GM21825 (cell line): ENCODE measurements at regions not wholly inside any gene's neighbourhood (a gene's known extent, or its start where the extent isn't known, plus 50 kb on each side); places are given as distances from the start of the nearest gene placed in this dataset.
"Not testable (repeated sequence)": the region's sequence is repeated elsewhere in the genome, so short reads cannot be mapped to it uniquely, and the experiment has no call there.

ENCODE experiments used
- ATAC-seq: cut with Tn5 transposase; IDR thresholded peaks from one replicate; pipeline ENCODE4 v1.9.1; 2021; ENCODE audit warnings: mild to moderate bottlenecking, moderate library complexity; ENCODE audit not compliant: unreplicated experiment

DNA sequence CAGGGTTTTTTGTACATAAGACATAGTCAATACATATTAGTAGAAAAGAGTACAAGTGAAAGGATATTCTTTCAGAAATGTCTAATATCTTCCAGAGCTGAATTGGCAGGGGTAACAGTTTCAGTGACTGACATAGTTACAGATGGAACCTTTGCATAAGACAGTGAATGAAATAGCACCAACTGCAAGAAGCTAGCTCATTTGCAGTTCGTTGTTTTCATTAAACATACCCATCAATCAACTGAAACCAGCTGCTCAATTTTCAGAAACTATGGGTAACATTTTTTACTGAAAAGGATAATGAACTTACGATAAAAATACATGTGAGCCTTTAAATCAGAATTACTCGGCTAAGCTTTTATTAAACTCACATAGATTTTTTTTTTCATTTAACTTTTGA is 93.9 kb upstream of the EPHA3 start:
- ATAC-seq: no peak

DNA sequence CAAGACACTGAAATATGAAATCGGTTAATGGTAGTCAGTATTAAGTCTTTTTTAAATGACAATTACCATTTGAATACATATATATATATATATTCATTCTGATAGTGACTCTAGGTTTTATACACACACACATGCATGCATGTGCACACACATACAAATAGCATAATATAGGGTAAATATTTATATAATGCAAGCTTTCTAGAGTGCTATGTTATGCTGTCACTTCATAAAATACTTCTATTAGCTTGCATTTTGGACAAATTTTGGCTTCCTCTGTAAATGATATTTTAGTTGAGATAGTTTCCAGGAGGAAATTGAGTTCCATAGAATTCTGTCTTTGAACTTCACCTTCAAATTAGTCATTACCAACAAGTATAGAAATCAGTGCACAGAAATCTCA is 89.9 kb upstream of the EPHA3 start:
- no peak for ATAC-seq

DNA sequence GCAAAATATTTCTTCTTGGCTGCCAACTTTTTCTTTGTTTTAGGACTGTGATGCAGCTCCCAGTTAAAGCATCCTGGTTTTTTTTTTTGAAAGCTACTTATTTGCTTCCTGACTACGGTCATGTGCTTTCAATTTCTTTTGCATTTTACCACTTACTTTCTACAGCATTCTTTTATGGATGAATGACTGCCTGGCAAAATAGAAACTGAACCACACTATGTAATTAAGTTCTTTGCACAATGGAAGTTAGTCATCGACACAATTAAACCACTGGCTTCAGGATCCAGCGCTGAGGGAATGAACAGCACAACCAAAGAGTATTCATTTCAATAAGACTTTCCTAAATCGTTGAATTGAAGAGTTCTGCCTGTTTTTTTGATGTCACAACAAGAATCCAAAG is 82.2 kb upstream of the EPHA3 start:
- ATAC-seq: no peak

DNA sequence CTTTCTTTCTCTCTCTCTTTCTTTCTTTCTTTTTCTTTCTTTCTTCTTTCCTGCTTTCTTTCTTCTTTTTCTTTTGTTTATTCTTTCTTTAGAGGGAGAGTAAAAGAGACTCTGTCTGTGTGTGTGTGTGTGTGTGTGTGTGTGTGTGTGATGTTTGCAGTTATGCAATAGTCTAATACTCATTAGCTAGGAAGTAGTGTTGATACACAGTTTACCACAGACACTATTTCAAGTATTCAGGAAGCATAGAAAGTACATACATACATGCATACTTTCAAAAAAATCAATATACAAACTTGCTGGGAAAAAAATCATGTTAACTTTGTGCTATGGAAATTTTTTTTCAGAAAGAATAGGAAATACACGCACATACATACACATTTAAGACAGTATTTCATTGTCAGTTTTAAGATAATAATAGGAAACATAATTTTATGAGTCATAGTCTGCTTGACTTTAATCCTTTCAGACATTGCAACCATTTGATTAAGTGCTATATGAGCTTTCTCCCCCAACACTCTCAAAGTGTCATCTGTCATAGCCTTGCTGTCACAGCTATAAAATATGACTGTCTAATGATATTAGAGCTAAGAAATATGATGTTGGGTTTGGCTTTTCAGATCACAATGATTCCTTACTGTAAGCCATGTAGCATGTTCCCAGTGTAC is 74.9 kb upstream of the EPHA3 start:
- ATAC-seq: no peak

DNA sequence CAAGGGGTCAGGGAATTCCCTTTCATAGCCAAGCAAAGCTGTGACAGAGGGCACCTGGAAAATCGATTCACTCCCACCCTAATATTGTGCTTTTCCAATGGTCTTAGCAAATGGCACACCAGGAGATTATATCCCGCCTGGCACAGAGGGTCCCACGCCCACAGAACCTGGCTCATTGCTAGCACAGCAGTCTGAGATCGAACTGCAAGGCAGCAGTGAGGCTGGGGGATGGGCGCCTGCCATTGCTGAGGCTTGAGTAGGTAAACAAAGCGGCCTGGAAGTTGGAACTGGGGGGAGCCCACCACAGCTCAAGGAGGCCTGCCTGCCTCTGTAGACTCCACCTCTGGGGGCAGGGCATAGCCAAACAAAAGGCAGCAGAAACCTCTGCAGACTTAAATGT is 72.7 kb upstream of the EPHA3 start:
- not testable (repeated sequence) for ATAC-seq

DNA sequence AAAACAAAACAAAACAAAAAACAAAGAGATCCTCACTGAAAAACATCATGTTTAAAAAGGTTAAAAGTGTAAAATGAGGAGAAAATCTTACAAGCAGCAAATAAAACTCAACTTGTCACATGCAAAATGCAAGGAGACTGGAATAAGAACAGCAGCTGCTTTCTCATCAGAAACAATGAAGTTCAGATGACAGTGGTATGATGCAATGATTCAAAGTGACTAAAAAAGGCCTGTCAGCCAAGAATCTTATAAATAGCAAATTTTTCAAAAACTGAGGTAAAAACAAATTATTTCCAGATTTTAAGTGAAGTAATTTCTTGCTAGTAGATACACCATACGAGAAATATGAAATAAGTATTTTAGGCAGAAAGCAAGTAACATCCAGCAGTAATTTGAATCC is 68.6 kb upstream of the EPHA3 start:
- ATAC-seq: no peak

DNA sequence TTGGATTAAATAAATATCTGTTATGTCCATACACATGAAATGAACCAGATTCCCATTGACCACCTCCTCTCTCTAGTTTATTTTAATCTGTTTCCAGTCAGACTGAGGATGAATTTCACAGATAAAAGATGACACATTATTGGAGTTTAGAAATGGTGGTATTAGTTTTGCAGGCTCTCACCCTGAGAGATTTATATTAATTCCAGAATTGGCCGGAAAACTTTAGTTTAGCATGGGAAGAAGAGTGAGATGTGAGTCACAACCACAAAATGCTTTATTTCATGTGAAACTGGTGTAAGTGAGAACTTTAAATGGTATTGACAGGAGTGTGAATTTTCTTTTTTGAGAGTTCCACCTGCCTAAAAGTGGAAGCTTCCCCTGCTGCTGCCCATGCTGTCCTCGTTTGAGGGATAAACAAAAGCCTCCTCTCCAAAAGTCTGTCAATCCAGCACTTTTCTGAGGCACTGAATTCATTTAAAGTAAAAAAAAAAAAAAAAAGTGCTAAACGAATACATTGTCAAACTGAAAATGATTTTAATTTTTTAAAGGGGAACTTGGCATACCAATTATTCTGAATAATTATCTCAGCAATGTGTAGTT is 65.1 kb upstream of the EPHA3 start:
- ATAC-seq: no peak

DNA sequence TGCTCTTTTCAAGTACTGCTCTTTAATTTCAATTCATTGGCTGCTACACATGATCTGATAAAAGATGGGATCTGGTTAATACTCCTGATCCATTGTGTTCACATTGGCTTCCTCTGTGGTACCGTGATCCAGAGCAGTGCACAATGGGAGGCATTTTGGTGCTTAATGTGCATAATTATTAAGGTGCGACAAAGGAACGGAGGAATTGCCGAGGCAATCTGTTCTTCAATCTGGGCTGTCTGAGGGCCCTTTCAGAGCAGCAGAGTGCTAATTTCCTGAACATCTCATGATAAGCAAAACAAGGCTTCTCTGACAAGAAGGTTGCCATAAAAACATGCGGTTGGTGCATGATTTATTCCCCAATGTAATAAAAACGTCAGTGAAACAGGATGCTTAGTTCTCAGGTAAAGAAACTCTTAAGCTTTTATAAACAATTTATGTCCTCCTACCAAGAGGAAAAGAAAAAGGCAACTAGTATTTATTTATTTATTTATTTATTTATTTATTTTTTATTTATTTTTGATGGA is 64.0 kb upstream of the EPHA3 start:
- ATAC-seq: no peak

DNA sequence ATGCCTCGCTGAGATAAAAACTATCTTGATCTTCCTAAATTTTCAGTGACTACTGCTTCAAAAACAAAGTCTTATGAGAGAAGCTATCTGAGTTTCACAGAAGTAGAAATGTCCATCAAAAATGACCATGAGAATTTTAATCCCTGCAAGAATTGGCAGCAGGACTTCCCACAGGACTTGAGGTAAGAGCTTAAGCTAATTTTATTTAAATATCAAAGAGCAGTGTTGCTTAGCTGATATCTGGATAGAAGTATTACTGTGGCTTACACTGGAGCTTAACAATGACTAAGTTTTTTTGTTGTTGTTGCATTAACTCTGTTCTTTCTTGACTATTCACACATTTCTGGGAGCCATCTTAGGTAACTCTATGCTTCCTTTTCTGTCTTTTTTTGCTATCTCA is 60.8 kb upstream of the EPHA3 start:
- no peak for ATAC-seq

DNA sequence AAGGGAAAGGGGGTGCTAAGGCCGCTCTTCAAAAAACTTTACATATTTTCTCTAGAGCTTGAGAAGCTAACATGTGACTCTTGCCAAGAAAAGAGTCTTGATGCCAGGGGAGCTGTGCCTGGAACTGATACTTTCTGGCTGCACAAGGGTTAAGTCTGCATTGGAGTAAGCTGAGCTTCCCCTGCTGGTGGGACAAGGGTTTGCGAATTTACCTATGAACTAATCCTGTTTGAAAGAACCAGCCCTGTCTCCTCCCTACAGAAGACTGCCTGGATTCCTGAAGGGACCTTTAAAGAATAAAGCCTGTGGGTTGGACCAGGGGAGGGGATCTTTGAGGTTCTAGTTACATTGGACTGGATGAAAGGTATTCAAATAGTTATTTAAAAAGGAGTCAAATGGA is 58.3 kb upstream of the EPHA3 start:
- no peak for ATAC-seq

DNA sequence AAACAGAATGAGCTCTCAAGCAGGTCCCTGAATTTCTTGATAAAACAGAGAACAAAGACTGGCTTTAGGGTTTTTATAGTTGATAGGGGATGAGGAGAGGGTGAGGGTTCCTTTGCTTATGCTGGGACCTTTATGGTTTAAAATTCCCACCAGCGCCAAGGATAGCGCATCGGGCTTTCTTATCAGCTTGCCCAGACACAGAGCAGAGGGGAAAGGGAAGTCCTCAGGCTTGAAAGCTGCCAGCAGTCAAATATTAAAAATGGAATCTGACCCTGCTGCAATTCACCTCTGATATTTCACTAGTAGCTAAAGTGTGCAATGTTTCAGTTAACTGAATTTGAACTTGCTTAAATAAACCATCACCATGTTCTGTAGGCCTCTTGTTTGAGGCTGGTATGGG is 55.0 kb upstream of the EPHA3 start:
- ATAC-seq: no peak

DNA sequence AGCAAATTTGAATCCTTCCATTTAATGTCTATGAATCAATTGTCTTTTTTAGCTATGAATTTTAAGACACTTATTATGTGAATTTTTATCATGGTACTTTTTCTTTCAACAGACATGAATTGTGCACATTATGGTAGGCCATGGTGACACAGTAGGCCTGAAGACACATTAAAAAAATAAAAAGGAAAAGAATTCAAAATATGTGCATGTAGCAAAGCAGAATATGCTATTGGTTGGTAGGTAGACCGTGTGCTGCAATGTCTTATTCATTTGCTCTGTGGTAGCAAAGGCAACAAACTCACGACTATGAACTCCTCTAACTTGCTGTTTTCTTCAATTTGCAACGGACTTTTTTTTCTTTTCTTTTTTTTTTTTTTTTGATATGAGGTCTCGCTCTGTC is 50.0 kb upstream of the EPHA3 start:
- no peak for ATAC-seq
